Left hindlimb (tissue), 1 donor: ENCODE measurements at regions not wholly inside any gene's neighbourhood (a gene's known extent, or its start where the extent isn't known, plus 50 kb on each side); places are given as distances from the start of the nearest gene placed in this dataset.

Experiments used
- DNase-seq: peaks from one replicate; pipeline ENCODE4 v3.0.0-alpha.2; 2018

DNA sequence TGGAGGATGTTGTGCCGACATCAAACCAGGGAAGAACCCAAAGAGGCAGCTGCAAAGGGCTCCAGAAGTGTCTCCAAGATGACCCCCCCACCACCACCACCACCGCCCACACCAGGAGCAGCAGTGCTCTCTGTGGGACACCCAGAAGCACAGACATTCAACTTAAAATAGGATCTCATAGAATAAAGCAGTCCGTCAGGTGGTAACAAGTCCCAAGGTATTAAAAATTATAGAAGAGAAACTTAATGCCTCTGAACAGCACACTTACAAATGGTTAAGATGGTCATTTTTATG lies 155.5 kb upstream of the ID2 start:
- DNase-seq: no peak

DNA sequence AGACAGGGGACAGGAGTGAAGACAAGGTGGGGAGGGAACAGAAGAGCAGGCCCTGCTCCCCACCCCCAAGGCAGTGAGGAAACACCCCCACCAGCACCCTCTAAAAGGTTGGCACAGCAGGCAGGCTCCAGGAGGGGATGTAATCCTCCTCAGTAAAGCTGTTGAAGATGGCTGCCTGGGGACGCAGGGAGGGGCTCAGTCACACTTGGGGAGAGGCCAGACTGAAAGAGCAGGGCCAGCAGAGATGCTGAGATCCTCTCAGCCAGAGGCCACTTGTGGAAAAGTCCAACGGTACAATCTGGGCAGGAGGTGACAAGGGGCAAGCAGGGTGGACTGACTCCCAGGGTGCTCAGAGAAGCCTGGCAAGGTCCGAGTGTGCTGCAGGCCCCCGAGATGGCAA lies 154.8 kb upstream of the ID2 start:
- no peak for DNase-seq

DNA sequence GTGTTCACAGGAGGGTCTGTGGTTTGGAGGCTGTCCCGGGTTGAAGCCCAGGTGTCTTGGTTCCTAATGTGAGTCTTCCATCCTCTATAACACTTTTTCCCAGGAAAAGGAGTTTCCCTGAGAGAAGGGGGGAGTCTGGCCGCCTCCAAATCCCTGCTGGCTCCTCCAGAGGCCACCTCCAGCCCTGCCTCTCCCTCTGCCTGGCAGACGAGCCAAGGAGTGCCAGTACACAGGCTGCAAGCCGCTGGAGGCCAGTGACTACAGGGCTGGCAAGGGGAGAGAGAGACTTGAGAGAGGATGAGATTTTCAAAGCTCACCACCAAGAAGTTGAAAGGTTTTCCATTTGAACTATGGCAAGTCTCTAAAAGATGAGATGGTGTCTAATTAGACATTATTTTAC lies 154.2 kb upstream of the ID2 start:
- DNase-seq: no peak

DNA sequence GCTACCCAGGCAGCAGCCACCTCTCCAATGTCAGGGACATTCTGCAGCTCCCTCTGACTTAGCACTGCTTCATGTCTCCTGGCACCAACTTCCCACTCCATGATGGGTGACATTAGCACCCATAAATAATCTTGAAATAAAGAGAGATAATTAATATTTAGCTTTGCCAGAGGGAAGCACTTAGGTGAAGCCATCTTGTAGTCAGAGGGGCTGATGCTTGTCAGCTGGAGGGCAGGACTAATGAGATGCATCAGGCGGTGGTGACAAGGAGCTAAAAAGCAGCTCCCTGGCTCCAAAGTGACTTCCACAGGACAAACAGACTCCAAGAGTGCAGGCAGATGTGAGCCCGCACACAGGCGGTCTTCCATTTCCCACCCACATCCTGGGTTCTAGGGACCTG lies 153.0 kb upstream of the ID2 start:
- DNase-seq: no peak

DNA sequence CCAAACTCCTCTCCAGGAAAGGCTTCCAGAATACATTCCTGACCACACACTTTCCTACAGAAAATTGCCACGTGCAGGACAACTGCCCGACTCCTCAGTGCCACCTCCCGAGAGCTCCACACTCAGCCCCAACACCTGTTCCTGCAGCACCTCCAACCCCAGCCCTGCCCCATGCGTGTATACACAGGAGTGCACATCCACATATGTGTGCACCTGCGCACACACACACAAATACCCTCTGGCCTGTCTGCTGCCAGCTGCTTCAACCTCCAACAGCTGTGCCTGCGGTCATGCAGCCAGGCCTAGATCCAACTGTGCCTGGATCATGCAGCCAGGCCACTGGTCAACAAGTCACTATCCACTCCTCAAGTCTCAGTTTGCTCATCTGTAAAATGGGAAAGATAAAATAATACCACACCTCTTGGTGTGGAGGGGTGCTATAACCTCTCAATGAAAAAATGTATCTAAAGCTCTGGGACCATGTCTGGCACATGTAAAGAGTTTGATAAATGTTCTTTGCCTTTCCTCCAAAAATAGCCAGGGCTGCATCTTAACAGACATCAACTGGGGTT lies 152.1 kb upstream of the ID2 start:
- no peak for DNase-seq

DNA sequence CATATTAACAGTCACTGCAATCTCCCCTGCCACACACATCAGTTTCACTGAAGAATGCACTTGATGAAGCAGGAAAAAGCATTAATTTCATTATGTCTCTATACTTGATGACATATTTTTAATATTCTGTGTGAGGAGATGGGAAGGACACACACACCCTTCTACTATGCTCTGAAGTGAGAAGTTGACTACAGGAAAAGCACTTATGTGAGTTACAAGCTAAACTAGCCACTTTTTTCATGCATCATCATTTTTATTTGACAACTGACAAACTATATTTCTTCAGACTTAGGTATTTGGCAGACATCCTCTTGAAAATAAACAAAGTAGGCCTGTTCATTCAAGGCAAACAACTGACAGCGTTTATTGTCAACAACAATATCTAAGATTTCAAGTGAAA lies 150.4 kb upstream of the ID2 start:
- DNase-seq: no peak

DNA sequence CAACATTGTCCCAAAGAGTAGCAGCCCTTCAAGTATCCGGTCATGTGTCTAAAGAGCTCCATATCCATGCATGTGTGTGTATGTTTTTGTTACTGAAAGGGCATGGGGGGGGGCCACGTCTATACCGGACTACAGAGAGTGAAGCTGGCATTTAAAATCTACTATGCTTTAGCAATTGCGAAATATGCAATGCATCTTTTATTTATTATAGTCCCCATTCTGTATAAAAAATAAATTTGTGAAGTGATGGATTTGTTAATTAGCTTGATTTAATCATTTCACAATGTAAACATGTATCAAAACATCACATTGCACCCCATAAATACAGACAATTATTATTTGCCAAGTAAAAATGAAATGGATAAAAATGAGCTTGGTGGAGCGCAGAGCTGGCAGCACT lies 149.4 kb upstream of the ID2 start:
- no peak for DNase-seq

DNA sequence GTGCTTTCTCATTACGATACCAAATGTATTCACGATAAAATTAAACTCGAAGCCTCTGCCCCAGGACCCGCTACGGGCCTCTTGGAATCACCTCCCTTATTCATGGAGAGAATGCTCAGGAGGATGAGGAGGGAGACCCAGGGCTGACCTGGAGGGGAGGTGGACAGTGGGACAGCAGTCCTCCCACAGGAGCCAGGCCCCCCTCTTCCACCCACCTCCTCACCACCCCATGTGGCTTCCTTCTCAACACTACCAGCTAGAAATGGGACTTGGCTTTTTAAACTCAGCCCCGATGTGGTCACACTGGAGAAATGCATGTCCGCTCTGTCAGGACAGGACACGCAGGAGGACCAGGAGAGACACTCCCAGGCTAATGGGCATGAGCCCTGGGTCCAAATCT lies 147.9 kb upstream of the ID2 start:
- DNase-seq: no peak

DNA sequence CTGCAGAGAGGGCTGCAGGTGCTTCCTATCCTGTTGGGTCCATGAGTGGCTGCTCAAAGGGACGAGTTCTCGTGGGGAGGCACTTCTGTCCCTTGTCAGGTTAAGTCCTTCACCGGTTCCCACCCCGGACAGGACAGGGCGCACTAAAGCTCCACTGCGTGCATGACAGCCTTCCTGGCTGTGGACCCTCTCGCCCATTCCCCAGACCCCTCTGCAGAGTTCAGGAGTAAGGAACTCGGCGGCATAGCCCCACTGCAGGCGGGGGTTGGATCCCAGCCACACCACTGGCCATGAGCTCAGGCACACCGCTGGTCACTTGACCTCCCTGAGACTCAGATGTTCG lies 147.5 kb upstream of the ID2 start:
- no peak for DNase-seq

DNA sequence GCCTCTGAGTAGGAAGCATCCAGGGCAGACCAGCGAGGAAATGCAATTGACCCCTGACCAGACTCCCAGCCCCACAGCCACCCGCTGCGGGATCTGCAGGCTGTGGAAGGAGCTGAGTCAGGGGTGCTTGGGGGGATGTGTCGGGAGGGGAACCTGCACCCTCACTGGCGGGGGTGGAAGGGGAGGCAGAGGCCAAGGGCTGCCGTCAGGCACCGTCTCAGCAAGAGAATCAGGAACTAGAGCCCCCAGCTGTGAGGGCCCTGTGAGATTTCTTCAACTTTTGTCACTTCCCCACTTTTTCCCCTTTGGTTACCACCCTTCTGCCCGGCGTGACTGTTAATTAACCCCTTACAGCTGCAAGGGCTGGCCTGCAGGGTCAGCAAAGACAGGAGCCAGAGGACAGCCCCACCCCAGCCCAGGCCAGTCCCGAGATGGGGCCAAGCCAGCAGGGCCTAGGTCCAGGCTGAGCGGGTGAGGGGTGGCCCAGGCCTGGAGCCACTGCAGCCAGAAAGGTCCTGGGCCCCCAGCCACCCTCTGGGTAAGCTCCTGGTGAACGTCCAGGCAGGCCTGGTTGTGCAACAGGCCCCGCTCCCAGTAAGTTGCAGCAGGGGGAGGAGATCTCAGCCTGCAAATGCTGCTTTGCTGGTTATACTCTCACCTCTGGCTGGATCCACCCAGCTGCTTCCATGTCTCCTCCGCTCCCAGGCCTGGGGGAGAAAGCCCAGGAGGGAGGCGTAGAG lies 147.0 kb upstream of the ID2 start:
- DNase-seq: no peak

DNA sequence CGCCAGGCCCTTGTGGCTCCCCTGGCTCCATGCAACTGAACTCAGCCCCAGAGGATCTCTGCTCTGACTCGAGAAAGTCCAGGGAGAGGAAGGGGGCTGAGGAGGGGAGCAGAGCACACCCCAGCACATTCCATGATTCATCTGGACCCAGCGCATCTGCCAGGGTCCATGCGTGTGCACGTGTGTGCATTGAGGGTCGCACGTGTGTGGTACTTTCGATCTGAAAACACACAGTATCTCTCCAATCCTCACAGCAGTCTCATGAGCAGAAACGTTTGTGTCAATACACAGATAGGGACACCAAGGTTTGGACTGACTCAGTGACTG lies 146.4 kb upstream of the ID2 start:
- DNase-seq: no peak

DNA sequence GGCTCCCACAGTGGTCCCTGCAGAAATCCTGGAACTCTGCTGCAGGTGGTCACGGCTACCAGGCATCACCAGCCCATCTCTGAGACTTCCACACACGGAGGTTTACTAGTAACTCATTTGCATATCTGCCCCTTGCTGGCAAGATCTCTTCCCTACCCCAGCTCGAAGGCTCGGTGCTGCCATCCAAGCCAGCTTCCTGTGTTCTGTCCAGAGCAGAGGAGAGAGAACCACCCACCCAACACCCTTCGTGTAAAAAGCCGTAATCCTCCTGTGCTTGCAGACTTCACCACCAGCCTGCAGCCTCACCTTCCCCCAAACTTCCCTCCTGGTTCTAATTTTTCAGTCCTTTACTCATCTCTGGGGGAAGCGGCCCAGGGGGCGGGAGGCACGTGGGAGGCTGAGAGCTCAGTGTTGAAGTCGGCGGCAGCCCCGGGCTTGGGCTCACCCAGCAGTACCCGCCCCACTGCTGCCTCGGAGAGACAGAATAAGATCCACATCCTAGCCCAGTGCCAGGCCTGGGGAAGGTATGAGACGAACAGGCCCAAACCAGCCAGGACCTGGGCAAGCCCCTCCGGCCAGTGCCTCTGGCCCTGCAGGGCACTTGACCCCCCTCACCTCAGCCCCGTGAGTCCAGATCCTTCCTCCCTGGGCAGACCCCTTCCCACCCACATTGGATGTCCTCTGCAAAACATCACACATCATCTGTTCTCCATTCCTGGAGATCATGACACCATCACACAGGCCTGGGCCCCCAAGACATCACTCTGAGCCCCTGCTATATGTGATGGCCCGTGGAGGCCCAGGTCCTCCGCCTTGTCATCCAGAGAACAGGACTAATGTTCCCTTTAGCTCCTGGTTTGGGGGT lies 145.8 kb upstream of the ID2 start:
- no peak for DNase-seq

DNA sequence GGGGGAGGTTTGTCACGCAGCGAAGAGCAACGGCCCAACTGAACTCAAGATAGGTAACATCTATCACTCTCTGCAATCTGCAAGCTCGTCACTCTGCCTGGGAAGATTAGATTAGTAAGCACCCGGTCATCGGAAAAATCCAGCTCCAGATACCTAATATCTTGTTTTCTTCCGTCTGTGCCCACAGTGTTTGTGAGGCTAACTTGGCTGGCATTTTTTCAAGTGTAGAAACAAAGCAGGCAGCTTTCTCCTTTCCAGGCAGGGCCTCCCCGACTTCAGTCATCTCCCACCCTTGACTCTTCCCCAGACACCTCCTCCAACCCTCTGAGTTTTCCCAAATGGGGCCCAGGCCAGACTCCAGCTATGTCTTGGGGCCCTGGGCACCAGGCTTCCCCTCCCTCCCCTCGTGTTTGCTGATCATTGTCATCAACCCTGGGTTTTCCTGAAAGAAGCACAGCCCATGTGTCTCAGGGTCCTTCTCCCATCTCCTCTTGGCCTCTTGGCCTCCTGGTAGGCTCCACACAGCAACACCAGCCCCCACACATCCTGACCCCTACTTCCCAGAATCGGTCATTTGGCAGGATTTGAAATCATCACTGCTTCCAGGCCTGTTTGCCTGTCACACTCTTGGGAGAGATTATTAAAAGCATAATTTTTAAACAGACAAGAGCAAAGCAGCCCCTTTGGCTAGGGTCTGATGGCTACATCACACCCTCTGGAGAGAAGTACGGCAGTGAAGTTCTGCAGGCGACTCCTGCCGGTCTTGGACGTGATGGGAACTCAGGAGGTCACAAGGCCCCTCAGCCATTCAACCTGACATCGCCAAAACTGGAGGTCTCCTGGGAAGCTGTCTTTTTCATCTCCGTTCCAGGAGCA lies 144.9 kb upstream of the ID2 start:
- no peak for DNase-seq

DNA sequence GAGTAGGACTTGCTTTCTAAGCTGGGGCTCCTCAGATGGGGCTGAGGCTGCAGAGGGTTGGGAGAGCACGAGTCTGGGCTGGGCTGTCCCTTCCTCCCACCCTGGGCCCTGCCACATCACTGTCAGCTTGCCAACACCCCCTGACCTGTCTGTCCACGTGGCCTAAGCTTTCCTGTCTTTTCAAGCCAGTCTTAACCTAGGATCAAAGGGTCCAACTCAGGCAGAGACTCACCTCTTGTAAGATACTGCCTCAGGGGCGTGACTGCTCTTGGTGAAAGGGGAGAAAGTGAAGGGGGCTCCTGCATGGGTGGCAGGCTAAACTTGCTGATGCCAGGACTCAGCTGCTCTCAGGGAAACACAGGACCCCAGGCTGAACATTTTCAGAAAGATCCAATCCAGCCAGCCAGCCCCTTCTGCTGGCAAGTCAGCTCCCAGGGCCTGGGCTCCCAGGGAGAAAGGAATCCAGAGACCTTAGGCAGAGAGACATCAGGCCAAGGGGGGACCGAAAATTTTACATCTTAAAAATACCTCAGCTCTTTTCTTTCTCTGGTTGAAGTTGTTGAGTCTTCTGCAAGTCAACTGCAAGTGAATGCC lies 144.2 kb upstream of the ID2 start:
- no peak for DNase-seq

DNA sequence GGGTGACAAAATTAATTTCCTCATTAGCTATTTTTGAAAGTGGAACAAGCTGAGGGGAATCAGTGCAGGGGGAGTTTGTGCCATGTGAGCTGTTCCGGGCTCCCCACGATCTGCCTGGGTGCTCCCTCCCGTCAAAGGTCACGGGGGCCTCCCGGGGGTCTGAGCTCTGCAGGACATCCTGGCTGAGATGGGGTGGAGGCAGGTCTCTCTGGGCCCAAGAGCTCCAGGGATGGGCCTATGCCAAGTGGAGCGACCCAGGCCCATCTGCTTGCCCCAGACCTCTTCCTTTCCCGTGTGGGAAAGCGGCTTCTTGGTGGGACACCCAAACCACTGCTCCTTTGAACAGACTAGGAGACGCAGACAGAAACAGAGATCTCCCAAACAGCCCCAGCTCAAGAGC lies 143.3 kb upstream of the ID2 start:
- no peak for DNase-seq

DNA sequence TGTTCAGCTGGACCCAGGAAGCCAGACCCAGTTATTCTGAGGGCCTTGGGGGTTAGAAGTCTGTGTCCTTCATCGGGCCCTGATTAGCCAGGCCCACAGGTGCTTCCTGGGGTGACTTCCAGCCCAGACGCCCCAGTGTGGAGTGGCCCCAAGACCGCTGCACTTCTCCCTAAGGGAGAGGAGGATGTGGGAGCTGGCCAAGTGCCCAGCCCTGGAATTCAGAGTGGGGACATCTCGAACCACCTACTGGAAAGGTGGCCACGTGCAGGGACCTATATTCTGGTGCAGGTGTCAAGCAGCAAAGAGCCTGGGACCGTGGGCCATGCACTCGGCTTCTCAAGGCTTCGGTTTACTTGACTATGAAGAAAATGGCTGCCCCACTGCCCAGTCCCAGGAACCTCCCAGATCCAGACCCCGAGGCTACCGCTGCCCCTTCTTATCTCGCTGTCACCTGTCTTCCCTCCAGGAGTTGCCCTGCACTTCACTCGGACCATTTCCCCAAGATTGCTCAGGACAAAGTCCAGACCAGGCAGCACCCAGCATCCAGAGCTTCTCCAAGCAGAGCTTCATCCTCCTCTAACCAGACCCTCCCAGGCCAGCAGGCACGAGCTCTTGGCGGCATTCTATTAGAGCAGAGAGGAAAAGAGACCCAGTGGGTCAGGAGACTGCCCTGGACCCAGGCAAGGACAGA lies 142.8 kb upstream of the ID2 start:
- no peak for DNase-seq

DNA sequence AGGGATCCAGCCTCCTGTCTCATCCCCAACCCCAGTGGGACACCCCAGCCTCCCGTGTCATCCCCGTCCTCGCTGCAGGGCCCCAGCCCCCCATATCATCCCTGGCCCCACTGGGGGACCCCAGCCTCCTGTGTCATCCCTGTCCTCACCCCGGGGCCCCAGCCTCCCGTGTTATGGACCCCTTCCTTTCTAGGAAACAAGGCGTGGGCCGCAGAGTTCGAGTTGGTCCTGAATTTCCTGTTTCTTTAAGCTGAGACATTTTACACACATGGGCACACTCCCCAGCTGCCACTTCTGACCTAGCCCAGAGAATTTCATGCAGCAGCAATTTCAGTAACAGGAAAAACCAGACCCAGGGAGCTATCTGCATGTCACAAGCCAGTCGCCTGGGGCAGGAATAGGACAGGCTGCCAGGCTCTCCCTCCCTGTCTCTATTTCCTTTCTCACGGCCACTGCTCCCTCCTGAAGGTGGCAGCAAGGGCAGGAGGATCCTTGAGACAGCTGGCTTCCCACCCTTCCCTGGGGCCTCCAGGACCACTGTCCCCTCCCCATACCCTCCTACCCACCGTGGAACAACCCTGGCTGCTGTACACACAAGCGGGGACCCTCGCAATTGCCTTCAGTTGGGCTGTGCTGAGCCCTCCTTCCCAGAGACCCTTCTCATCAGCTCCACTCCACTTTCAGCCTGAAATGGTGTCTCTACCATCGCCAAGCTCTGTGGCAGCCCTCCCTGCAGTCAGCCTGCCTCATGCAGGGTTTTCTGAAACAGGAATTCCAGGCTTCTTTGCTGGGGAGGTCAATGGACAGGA lies 141.9 kb upstream of the ID2 start:
- no peak for DNase-seq

DNA sequence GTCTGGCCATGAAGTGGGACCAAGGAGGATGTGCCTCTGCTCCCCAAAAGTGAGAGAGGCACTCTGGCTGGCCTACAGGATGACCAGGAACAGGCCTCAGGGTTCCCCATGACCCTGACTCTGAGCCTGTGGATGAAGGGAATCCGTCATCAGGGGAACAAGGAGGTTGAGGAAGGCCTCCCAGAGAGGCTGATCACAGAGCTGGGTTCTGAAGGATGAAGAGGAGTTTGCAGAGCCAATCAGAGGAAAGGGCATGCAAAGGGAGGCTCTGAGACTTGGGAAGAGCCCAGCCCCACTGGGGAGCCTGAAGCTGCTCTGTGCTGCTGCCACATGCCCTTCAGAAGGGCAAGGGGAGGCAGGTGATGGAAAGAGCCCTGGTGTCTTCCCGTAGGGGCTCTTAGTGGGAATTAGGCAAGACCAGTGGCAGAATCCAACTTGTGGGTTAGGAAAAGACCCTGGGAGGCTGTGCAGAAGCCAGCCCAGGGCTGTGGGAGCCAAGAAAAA lies 141.3 kb upstream of the ID2 start:
- DNase-seq: no peak

DNA sequence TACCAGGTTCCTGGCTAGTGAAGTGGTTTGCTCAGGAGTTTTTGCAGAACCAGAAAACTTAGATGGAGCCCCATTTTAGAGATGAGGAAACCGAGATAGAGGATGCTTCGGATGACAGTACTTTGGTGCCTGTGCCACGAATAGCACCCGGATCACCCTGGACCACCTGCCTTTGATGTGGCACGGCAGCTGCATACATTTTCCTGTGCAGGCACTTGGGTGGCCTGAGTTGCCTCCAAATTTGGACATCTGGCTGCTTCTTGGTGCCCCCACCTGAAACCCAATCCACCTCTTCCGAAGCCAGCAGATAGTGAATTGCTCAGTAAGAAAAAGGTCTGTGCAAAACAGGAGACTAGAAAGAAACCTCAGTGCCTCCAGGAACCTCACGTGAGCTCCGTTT lies 140.6 kb upstream of the ID2 start:
- no peak for DNase-seq

DNA sequence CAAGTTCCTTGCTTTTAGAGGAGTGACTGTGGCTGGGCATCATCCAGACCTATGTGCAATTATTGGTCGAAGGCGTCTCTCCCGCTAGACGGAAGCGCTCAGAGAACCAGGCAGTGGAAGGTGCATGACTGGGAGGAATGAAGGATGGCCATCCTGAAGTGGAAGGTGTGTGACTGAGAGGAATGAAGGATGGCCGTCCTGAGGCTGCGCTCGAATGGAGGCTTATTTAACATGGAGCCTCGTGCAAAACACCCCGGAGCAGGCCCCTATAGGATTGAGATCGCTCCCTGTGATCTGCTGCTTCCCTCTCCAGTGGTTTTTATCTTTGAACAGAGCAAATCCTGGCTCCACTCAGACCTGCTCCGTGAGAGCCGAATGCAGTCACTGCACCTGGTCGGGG lies 140.2 kb upstream of the ID2 start:
- DNase-seq: no peak

DNA sequence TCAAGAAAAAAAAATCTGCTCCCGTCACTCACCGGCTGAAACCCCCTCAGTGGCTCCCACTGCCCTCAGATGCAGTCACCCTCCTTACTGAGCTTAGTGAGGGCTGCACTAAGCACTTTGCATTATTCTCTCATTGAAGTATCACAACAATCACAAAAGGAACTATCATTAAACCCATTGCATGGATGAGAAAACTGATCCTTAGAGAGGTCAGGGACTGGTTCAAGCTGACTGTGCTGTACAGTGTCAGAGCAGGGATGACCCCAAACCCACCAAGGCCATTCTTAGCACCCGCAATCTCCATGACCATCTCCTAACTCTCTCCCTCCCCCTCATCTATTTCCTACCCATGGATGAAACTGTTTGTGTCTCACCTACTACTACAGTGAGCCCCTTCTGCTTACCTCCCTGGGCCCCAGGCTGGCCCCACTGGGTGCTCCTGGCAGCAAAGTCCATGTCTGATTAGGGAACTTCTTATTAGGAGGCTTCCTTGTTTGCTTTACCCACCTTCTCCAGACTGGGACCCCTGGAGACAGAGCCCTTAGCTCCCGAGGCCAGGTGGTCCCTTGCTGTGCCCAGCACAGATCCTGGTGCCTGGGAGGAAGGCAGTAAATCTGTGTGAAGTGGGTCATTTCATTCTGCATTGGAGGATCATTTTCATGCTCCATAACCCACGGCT lies 139.3 kb upstream of the ID2 start:
- DNase-seq: no peak
